Transverse colon (tissue), 4 donors: ENCODE measurements at regions not wholly inside any gene's neighbourhood (a gene's known extent, or its start where the extent isn't known, plus 50 kb on each side); places are given as distances from the start of the nearest gene placed in this dataset.

Source experiments
- DNase-seq: peaks from one replicate; pipeline ENCODE4 v3.0.0-alpha.2; 2019
- H3K27ac ChIP-seq, 4 donors: fragments of 200-600 bp; sonication (generic); 2 replicates each; pipeline ENCODE4 v1.5.1; 2016 to 2018; ENCODE audit warnings: inconsistent platforms in 4 of 4
- H3K27me3 ChIP-seq: fragments of 200-600 bp; sonication (generic); 2 replicates; pipeline ENCODE4 v1.5.1; 2017; ENCODE audit warnings: inconsistent platforms
- H3K36me3 ChIP-seq, 4 donors: fragments of 200-600 bp; sonication (generic); 2 replicates each; pipeline ENCODE4 v1.5.1; 2017 to 2019; ENCODE audit warnings: inconsistent platforms in 4 of 4
- H3K4me1 ChIP-seq, 4 donors: fragments of 200-600 bp; sonication (generic); 2 replicates each; pipeline ENCODE4 v1.5.1; 2017 to 2020; ENCODE audit warnings: inconsistent platforms in 4 of 4
- H3K4me3 ChIP-seq, 4 donors: fragments of 200-600 bp; sonication (generic); 1 replicate in 1 of 4; 2 replicates in 3 of 4; pipeline versions ENCODE4 v1.5.1 to v1.6.1; 2017 to 2019; ENCODE audit warnings: inconsistent platforms in 4 of 4
- H3K9me3 ChIP-seq, 2 donors: fragments of 200-600 bp; sonication (generic); 2 replicates each; pipeline ENCODE4 v1.5.1; 2017 to 2019; ENCODE audit warnings: inconsistent platforms in 2 of 2
- CTCF ChIP-seq, 5 experiments: fragments of 200-600 bp in 3 of 5; fragments of 450-650 bp in 2 of 5; sonication (generic) in 3 of 5; IDR thresholded peaks; 1 replicate in 2 of 5; 2 replicates in 3 of 5; pipeline ENCODE4 v1.5.1; 2016 to 2017; ENCODE audit warnings: antibody characterized with exemption in 5 of 5, inconsistent platforms in 3 of 5, mild to moderate bottlenecking in 2 of 5, moderate library complexity in 1 of 5
- EP300 ChIP-seq: sonication (generic); formaldehyde crosslinking; IDR thresholded peaks from one replicate; pipeline ENCODE4 v1.6.1; 2017; ENCODE audit warnings: antibody characterized with exemption, low read depth
- POLR2A ChIP-seq: fragments of 450-650 bp; IDR thresholded peaks from one replicate; pipeline ENCODE4 v1.6.1; 2016; ENCODE audit warnings: antibody characterized with exemption, mild to moderate bottlenecking, moderate library complexity
- POLR2AphosphoS5 ChIP-seq, 3 donors: sonication (generic); formaldehyde crosslinking; IDR thresholded peaks; one replicate each; pipeline ENCODE4 v1.6.1; 2016; ENCODE audit warnings: antibody characterized with exemption in 3 of 3
- WGBS, 2 donors: methylation state at CpG; one replicate each; pipeline ENCODE4 v1.1.5; 2018; ENCODE audit warnings: low coverage in 1 of 2; 5-methylcytosine and 5-hydroxymethylcytosine counted together
- in situ Hi-C, 4 donors: fragments of 200-750 bp; cut with MboI; loops; one replicate each; pipeline versions ENCODE4 v1.15.0 to v1.15.1; 2017; ENCODE audit warnings: low sequenced_read_pairs in 3 of 4, low pct_ligation_motif_present in 1 of 4, low pct_unique_long_range_greater_than_20kb in 1 of 4
- intact Hi-C: fragments of 100-400 bp; cut with DNase I; formaldehyde crosslinking; loops from one replicate; pipeline ENCODE4 v1.15.1; 2023; ENCODE audit warnings: low total_unique reads

GRCh38 chr3:102885289-102885688 is 450.5 kb downstream of the ZPLD1 start:
- in situ Hi-C loops: no loop called here
- 44 to 92% methylated on average over 1 of the region's 1 CpG for WGBS, 2 donors
- Histone ChIP-seq H3K36me3 (no peaks in the 10 kb centered on the region), H3K4me3 (no peak overlapping the region), H3K27me3 (no peaks in the 10 kb centered on the region), H3K27ac (no peak overlapping the region), H3K9me3 (no peaks in the 10 kb centered on the region), H3K4me1 (no peaks in the 10 kb centered on the region)
- intact Hi-C loops: no loop called here
- TF ChIP-seq EP300 (no peak), POLR2AphosphoS5 (IDR thresholded peaks at IDR 0.05) (no peak), POLR2A (no peak), CTCF (IDR thresholded peaks at IDR 0.05) (no peak)
- no peak for DNase-seq

GRCh38 chr3:102887431-102887830 is 452.6 kb downstream of the ZPLD1 start:
- Histone ChIP-seq H3K27ac (no peak overlapping the region), H3K4me3 (no peak overlapping the region), H3K9me3 (no peaks in the 10 kb centered on the region), H3K27me3 (no peaks in the 10 kb centered on the region), H3K4me1 (no peaks in the 10 kb centered on the region), H3K36me3 (no peaks in the 10 kb centered on the region)
- intact Hi-C loops: no loop called here
- TF ChIP-seq CTCF (IDR thresholded peaks at IDR 0.05) (no peak), POLR2AphosphoS5 (IDR thresholded peaks at IDR 0.05) (no peak), POLR2A (no peak), EP300 (no peak)
- WGBS, 2 donors: 66% methylated on average over 3 of the region's 3 CpGs
- in situ Hi-C loops: no loop called here
- DNase-seq: no peak

GRCh38 chr3:102896851-102897621 is 462.2 kb downstream of the ZPLD1 start:
- in situ Hi-C loops: no loop called here
- Histone ChIP-seq H3K27ac (no peak overlapping the region), H3K27me3 (no peaks in the 10 kb centered on the region), H3K4me1 (no peaks in the 10 kb centered on the region), H3K9me3 (no peaks in the 10 kb centered on the region), H3K36me3 (no peaks in the 10 kb centered on the region), H3K4me3 (no peak overlapping the region)
- TF ChIP-seq CTCF (IDR thresholded peaks at IDR 0.05) (no peak), POLR2A (no peak), EP300 (no peak), POLR2AphosphoS5 (IDR thresholded peaks at IDR 0.05) (no peak)
- WGBS, 2 donors: 63 to 74% methylated on average over 1 of the region's 1 CpG
- intact Hi-C loops: no loop called here
- no peak for DNase-seq

- Histone ChIP-seq H3K4me1 (no peaks in the 10 kb centered on the region), H3K27me3 (no peaks in the 10 kb centered on the region), H3K36me3 (no peaks in the 10 kb centered on the region), H3K27ac (no peak overlapping the region), H3K9me3 (no peaks in the 10 kb centered on the region), H3K4me3 (no peak overlapping the region)
- TF ChIP-seq EP300: no peak
- no peak for TF ChIP-seq CTCF (IDR thresholded peaks at IDR 0.05)
- TF ChIP-seq POLR2AphosphoS5 (IDR thresholded peaks at IDR 0.05): no peak
- no peak for TF ChIP-seq POLR2A
- DNase-seq: no peak
- WGBS, 2 donors: 78 to 88% methylated on average over 3 to 11 of the region's 11 CpGs
- intact Hi-C loops: no loop called here
- in situ Hi-C loops: no loop called here
These were observed 469.8 kb downstream of the ZPLD1 start for GRCh38 chr3:102904629-102905028.
